Liver (tissue), 3 donors: ENCODE measurements at regions not wholly inside any gene's neighbourhood (a gene's known extent, or its start where the extent isn't known, plus 50 kb on each side); places are given as distances from the start of the nearest gene placed in this dataset.

Experiments
- GABPA ChIP-seq, 2 donors: IDR thresholded peaks in 1 of 2; conservative IDR thresholded peaks in 1 of 2; 2 replicates each; pipeline ENCODE4 v1.6.1; 2016; ENCODE audit warnings: antibody characterized with exemption in 2 of 2, mild to moderate bottlenecking in 1 of 2, moderate library complexity in 1 of 2
- TF ChIP-seq, protein P1 (sequence below): fragments of 150-350 bp; IDR thresholded peaks from 2 replicates; pipeline ENCODE4 v1.5.1; 2017; ENCODE audit warnings: improper control_type of control experiment, low read depth, low read length; ENCODE audit not compliant: missing input control
- TF ChIP-seq, protein P2 (sequence below): IDR thresholded peaks from 2 replicates; pipeline ENCODE4 v1.6.1; 2016; ENCODE audit warnings: antibody characterized with exemption, mild to moderate bottlenecking
- TF ChIP-seq, protein P3 (sequence below): IDR thresholded peaks from 2 replicates; pipeline ENCODE4 v1.6.1; 2016; ENCODE audit warnings: antibody characterized with exemption
- donor health status: healthy.
- donor health status: healthy.

DNA sequence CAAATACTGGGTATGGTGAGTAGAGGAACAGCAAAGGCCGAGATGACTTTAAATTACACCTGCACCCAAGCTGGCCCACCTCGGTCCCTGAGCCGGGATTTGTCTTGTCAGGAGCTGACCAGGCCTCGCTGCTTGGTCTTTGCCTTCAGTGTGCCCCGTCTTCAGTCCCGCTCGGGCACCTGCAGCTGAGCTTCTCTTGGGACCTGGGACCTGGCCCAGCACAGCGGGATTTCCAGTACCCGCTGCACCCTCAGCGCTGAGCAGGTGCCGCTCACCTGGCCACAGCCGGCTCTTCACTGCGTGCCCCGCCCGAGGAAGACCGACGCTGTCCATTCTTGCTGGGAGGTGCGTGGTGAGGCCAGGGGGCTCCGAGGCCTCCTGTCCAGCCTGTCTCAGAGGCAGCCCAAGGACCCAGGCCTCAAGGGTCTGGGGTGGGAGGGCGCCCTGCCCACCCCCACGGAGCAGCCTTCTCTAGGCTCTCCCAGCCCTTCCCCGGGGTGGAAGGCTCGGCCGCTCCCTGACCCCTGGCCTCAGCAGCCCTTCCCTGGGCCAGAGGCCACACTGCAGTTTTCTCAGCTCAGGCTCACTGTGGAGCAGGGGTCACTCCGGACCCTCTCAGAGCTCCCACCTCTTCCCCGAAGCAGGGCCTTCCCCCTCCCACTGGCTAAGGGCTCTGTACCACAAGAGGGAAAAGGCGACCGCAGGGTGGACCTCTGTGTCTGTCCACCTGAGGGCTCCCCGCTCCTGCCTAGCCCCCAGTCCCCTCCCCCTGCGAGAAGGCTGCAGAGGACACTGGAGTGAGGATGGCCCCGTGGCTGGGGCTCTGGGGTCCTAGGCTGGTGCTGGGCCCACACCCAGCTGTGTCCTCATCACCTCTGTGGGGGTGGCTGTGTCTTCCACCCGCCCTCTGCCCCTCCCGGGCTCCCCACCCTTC, 119.3 kb downstream of the RNASET2 start:
- TF ChIP-seq, protein P1, sequence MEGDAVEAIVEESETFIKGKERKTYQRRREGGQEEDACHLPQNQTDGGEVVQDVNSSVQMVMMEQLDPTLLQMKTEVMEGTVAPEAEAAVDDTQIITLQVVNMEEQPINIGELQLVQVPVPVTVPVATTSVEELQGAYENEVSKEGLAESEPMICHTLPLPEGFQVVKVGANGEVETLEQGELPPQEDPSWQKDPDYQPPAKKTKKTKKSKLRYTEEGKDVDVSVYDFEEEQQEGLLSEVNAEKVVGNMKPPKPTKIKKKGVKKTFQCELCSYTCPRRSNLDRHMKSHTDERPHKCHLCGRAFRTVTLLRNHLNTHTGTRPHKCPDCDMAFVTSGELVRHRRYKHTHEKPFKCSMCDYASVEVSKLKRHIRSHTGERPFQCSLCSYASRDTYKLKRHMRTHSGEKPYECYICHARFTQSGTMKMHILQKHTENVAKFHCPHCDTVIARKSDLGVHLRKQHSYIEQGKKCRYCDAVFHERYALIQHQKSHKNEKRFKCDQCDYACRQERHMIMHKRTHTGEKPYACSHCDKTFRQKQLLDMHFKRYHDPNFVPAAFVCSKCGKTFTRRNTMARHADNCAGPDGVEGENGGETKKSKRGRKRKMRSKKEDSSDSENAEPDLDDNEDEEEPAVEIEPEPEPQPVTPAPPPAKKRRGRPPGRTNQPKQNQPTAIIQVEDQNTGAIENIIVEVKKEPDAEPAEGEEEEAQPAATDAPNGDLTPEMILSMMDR = no peak
- no peak for TF ChIP-seq GABPA (IDR thresholded peaks at IDR 0.05 in 1 of 2, conservative IDR thresholded peaks at IDR 0.05 in 1 of 2)
- TF ChIP-seq, protein P2, sequence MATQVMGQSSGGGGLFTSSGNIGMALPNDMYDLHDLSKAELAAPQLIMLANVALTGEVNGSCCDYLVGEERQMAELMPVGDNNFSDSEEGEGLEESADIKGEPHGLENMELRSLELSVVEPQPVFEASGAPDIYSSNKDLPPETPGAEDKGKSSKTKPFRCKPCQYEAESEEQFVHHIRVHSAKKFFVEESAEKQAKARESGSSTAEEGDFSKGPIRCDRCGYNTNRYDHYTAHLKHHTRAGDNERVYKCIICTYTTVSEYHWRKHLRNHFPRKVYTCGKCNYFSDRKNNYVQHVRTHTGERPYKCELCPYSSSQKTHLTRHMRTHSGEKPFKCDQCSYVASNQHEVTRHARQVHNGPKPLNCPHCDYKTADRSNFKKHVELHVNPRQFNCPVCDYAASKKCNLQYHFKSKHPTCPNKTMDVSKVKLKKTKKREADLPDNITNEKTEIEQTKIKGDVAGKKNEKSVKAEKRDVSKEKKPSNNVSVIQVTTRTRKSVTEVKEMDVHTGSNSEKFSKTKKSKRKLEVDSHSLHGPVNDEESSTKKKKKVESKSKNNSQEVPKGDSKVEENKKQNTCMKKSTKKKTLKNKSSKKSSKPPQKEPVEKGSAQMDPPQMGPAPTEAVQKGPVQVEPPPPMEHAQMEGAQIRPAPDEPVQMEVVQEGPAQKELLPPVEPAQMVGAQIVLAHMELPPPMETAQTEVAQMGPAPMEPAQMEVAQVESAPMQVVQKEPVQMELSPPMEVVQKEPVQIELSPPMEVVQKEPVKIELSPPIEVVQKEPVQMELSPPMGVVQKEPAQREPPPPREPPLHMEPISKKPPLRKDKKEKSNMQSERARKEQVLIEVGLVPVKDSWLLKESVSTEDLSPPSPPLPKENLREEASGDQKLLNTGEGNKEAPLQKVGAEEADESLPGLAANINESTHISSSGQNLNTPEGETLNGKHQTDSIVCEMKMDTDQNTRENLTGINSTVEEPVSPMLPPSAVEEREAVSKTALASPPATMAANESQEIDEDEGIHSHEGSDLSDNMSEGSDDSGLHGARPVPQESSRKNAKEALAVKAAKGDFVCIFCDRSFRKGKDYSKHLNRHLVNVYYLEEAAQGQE = no peak
- TF ChIP-seq, protein P3, sequence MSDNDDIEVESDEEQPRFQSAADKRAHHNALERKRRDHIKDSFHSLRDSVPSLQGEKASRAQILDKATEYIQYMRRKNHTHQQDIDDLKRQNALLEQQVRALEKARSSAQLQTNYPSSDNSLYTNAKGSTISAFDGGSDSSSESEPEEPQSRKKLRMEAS = no peak
